Vagina (tissue), 2 donors: ENCODE measurements at regions not wholly inside any gene's neighbourhood (a gene's known extent, or its start where the extent isn't known, plus 50 kb on each side); places are given as distances from the start of the nearest gene placed in this dataset.
"Not testable (repeated sequence)": the region's sequence is repeated elsewhere in the genome, so short reads cannot be mapped to it uniquely, and the experiment has no call there.

ENCODE experiments used
- DNase-seq, 2 donors: peaks; one replicate each; pipeline ENCODE4 v3.0.0-alpha.2; 2017; ENCODE audit errors: extremely low spot score in 2 of 2
- H3K27ac ChIP-seq: fragments of 200-600 bp; sonication (generic); one replicate; pipeline ENCODE4 v1.5.1; 2019
- H3K27me3 ChIP-seq: fragments of 200-600 bp; sonication (generic); one replicate; pipeline ENCODE4 v1.5.1; 2019
- H3K36me3 ChIP-seq, 2 donors: fragments of 200-600 bp; sonication (generic); one replicate each; pipeline ENCODE4 v1.5.1; 2017 to 2019
- H3K4me1 ChIP-seq: fragments of 200-600 bp; sonication (generic); one replicate; pipeline ENCODE4 v1.5.1; 2019
- H3K4me3 ChIP-seq, 2 donors: fragments of 200-600 bp; sonication (generic); 1 replicate in 1 of 2; 2 replicates in 1 of 2; pipeline ENCODE4 v1.5.1; 2016 to 2019
- H3K9me3 ChIP-seq: fragments of 200-600 bp; sonication (generic); one replicate; pipeline ENCODE4 v1.5.1; 2019
- CTCF ChIP-seq, 3 experiments: fragments of 450-650 bp in 2 of 3; fragments of 200-600 bp in 1 of 3; sonication (generic) in 1 of 3; IDR thresholded peaks; one replicate each; pipeline ENCODE4 v1.5.1; 2017 to 2019; ENCODE audit warnings: antibody characterized with exemption in 3 of 3, mild to moderate bottlenecking in 2 of 3, moderate library complexity in 2 of 3
- POLR2A ChIP-seq, 2 donors: fragments of 450-650 bp; IDR thresholded peaks; one replicate each; pipeline ENCODE4 v1.6.1; 2017; ENCODE audit warnings: antibody characterized with exemption in 2 of 2, mild to moderate bottlenecking in 2 of 2, moderate library complexity in 2 of 2
- POLR2AphosphoS5 ChIP-seq, 2 donors: sonication (generic); formaldehyde crosslinking; IDR thresholded peaks; one replicate each; pipeline ENCODE4 v1.9.0; 2017; ENCODE audit warnings: antibody characterized with exemption in 2 of 2, mild to moderate bottlenecking in 2 of 2, low read depth in 1 of 2; ENCODE audit not compliant: insufficient read depth in 1 of 2
- intact Hi-C: fragments of 100-400 bp; cut with DNase I; formaldehyde crosslinking; loops from one replicate; pipeline ENCODE4 v1.15.1; 2023

GRCh38 chr6:15818044-15818443, 155.2 kb upstream of the DTNBP1 start:
- H3K36me3 ChIP-seq, result no peaks in the 10 kb centered on the region
- H3K27ac ChIP-seq, result no peak overlapping the region
- intact Hi-C loops, result no loop called here
- no peaks in the 10 kb centered on the region for H3K4me1 ChIP-seq
- DNase-seq, result no peak
- H3K4me3 ChIP-seq, result no peak overlapping the region
- H3K9me3 ChIP-seq, result no peaks in the 10 kb centered on the region
- no peak for TF ChIP-seq POLR2A (IDR thresholded peaks at IDR 0.05)
- TF ChIP-seq POLR2AphosphoS5 (IDR thresholded peaks at IDR 0.05; ENCODE audit: insufficient read depth in 1 of 2, low read depth in 1 of 2), result no peak
- TF ChIP-seq CTCF (IDR thresholded peaks at IDR 0.05), result no peak
- H3K27me3 ChIP-seq, result no peaks in the 10 kb centered on the region

GRCh38 chr6:15817100-15817499, 154.3 kb upstream of the DTNBP1 start:
- intact Hi-C loops, result no loop called here
- no peaks in the 10 kb centered on the region for H3K27me3 ChIP-seq
- H3K9me3 ChIP-seq, result no peaks in the 10 kb centered on the region
- H3K36me3 ChIP-seq, result no peaks in the 10 kb centered on the region
- no peak for DNase-seq
- TF ChIP-seq POLR2A (IDR thresholded peaks at IDR 0.05) (no peak), CTCF (IDR thresholded peaks at IDR 0.05) (no peak), POLR2AphosphoS5 (IDR thresholded peaks at IDR 0.05; ENCODE audit: insufficient read depth in 1 of 2, low read depth in 1 of 2) (no peak)
- no peaks in the 10 kb centered on the region for H3K4me1 ChIP-seq
- H3K27ac ChIP-seq, result no peak overlapping the region
- no peak overlapping the region for H3K4me3 ChIP-seq

- no peak for TF ChIP-seq POLR2A (IDR thresholded peaks at IDR 0.05)
- TF ChIP-seq POLR2AphosphoS5 (IDR thresholded peaks at IDR 0.05; ENCODE audit: insufficient read depth in 1 of 2, low read depth in 1 of 2), result no peak
- TF ChIP-seq CTCF (IDR thresholded peaks at IDR 0.05), result no peak
- no peaks in the 10 kb centered on the region for H3K4me1 ChIP-seq
- no peaks in the 10 kb centered on the region for H3K9me3 ChIP-seq
- H3K27ac ChIP-seq, result no peak overlapping the region
- intact Hi-C loops, result no loop called here
- no peak for DNase-seq
- no peaks in the 10 kb centered on the region for H3K27me3 ChIP-seq
- H3K4me3 ChIP-seq, result no peak overlapping the region
- H3K36me3 ChIP-seq, result no peaks in the 10 kb centered on the region
Observed at GRCh38 chr6:15816661-15817060, 153.8 kb upstream of the DTNBP1 start.

- intact Hi-C loops, result not testable (repeated sequence)
Observed at GRCh38 chr6:15813698-15814097, 150.9 kb upstream of the DTNBP1 start.

GRCh38 chr6:15811107-15811506, 148.3 kb upstream of the DTNBP1 start:
- H3K27me3 ChIP-seq, result no peaks in the 10 kb centered on the region

More at GRCh38 chr6:15813698-15814097, 150.9 kb upstream of the DTNBP1 start:
- H3K36me3 ChIP-seq, H3K4me1 ChIP-seq, H3K27ac ChIP-seq, H3K27me3 ChIP-seq, H3K9me3 ChIP-seq, DNase-seq, H3K4me3 ChIP-seq: not testable (repeated sequence)

More at GRCh38 chr6:15811107-15811506, 148.3 kb upstream of the DTNBP1 start:
- no peak overlapping the region for H3K27ac ChIP-seq
- H3K4me1 ChIP-seq, result no peaks in the 10 kb centered on the region
- TF ChIP-seq POLR2A (IDR thresholded peaks at IDR 0.05), result no peak
- no peak for TF ChIP-seq CTCF (IDR thresholded peaks at IDR 0.05)
- TF ChIP-seq POLR2AphosphoS5 (IDR thresholded peaks at IDR 0.05; ENCODE audit: insufficient read depth in 1 of 2, low read depth in 1 of 2), result no peak
- no peaks in the 10 kb centered on the region for H3K9me3 ChIP-seq
- no peak for DNase-seq
- intact Hi-C loops, result no loop called here
- H3K36me3 ChIP-seq, result no peaks in the 10 kb centered on the region
- no peak overlapping the region for H3K4me3 ChIP-seq
